BLaER1 treated with 17β-estradiol and CSF1 and Interleukin-3, amounts not matched to agents 10 nM and 100 nM (cell line): ENCODE measurements at regions not wholly inside any gene's neighbourhood (a gene's known extent, or its start where the extent isn't known, plus 50 kb on each side); places are given as distances from the start of the nearest gene placed in this dataset.

Source experiments
- H3K27ac ChIP-seq, 11 experiments: shearing (Covaris generic); formaldehyde crosslinking; 2 replicates each; pipeline ENCODE4 v1.8.1; 2022
- H3K27me3 ChIP-seq, 11 experiments: shearing (Covaris generic); formaldehyde crosslinking; 2 replicates each; pipeline ENCODE4 v1.8.1; 2022
- H3K36me3 ChIP-seq, 11 experiments: shearing (Covaris generic); formaldehyde crosslinking; 2 replicates each; pipeline ENCODE4 v1.8.1; 2022
- H3K4me1 ChIP-seq, 10 experiments: shearing (Covaris generic); formaldehyde crosslinking; 2 replicates each; pipeline ENCODE4 v1.8.1; 2022
- H3K4me2 ChIP-seq, 11 experiments: shearing (Covaris generic); formaldehyde crosslinking; 2 replicates each; pipeline ENCODE4 v1.8.1; 2022
- H3K4me3 ChIP-seq, 10 experiments: shearing (Covaris generic); formaldehyde crosslinking; 2 replicates each; pipeline ENCODE4 v1.8.1; 2022
- H3K9ac ChIP-seq, 11 experiments: shearing (Covaris generic); formaldehyde crosslinking; 2 replicates each; pipeline ENCODE4 v1.8.1; 2022
- H3K9me3 ChIP-seq, 11 experiments: shearing (Covaris generic); formaldehyde crosslinking; replicated peaks in 1 of 11; 2 replicates each; pipeline ENCODE4 v1.8.1; 2022
- H4K20me1 ChIP-seq, 11 experiments: shearing (Covaris generic); formaldehyde crosslinking; 2 replicates each; pipeline ENCODE4 v1.8.1; 2022
- Cebpa-rat ChIP-seq, 11 experiments: shearing (Covaris generic); IDR thresholded peaks; 2 replicates each; pipeline ENCODE4 v1.8.1; 2022

- no peak overlapping the region for H3K27ac ChIP-seq
- no peak overlapping the region for H3K4me3 ChIP-seq
- peaks cover 29 to 98% (median 64%) of the 10 kb centered on the region in 11 experiments for H4K20me1 ChIP-seq
- H3K4me1 ChIP-seq, result peaks cover 12 to 22% (median 17%) of the 10 kb centered on the region in 10 experiments
- no peak for TF ChIP-seq Cebpa-rat (IDR thresholded peaks at IDR 0.05)
- no peak overlapping the region for H3K4me2 ChIP-seq
- no peak overlapping the region for H3K9ac ChIP-seq
- H3K9me3 ChIP-seq, result no peaks in the 10 kb centered on the region
- peaks cover 30 to 66% (median 54%) of the 10 kb centered on the region in 11 experiments for H3K36me3 ChIP-seq
- no peaks in the 10 kb centered on the region for H3K27me3 ChIP-seq
Measured at GRCh38 chr6:34606477-34607265, 50.5 kb upstream of the SPDEF start.
